ENCODE measurements at regions not wholly inside any gene's neighbourhood (a gene's known extent, or its start where the extent isn't known, plus 50 kb on each side); places are given as distances from the start of the nearest gene placed in this dataset.

DNA sequence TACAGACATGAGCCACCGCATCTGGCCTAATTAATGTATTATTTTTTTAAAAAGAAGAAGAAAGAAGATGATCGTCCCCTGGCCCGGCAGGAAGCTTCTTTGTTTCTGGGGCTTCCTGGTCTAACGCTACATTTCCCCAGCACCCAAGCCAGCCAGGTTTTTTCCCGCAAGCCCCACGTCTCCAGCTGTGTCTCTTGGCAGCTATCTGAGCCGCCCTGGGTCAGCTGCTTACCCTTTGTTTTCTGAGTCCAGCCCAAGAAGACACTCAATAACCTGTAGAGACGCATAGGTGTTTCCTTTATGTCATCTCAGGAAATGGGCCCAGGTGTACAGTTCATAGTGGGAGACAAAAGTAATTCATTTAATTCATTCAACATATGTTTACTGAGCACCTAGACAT is 110.2 kb downstream of the MTPAP start:
- Histone ChIP-seq H3K9ac (replicated peaks; ENCODE audit: extremely low read depth, insufficient read depth, low read length) (no peak overlapping the region), H2AFZ (ENCODE audit: low read depth, low read length) (no peak overlapping the region), H4K20me1 (replicated peaks; ENCODE audit: control insufficient read depth, extremely low read depth, insufficient read depth, low read length) (no peaks in the 10 kb centered on the region), H3K79me2 (ENCODE audit: control insufficient read depth, insufficient read depth, low read length) (no peaks in the 10 kb centered on the region), H3K9me1 (replicated peaks; ENCODE audit: control insufficient read depth, extremely low read depth, insufficient read depth, low read length) (no peaks in the 10 kb centered on the region), H3K4me2 (ENCODE audit: insufficient read depth, low read length) (no peak overlapping the region), H3K4me1 (ENCODE audit: control insufficient read depth, extremely low read depth, insufficient read depth, low read length) (peaks cover 2% of the 10 kb centered on the region), H3K36me3 (ENCODE audit: control insufficient read depth in 2 of 2, extremely low read depth in 1 of 2, insufficient read depth in 2 of 2, low read length in 2 of 2) (no peaks in the 10 kb centered on the region), H3K27ac (ENCODE audit: insufficient read depth, low read depth, low read length) (no peak overlapping the region), H3K27me3 (ENCODE audit: control insufficient read depth in 2 of 2, insufficient read depth in 2 of 2, low read length in 2 of 2) (no peaks in the 10 kb centered on the region), H3K9me3 (replicated peaks; ENCODE audit: control insufficient read depth, insufficient read depth, low read length) (no peaks in the 10 kb centered on the region), H3K4me3 (replicated peaks in 1 of 3; ENCODE audit: insufficient read depth in 1 of 3, low read depth in 1 of 3, low read length in 3 of 3) (no peak overlapping the region)
- intact Hi-C loops (cut with micrococcal nuclease) (loop anchor here (5.0 kb wide), 1 partner anchor 197 kb away; no protein-coding TSS in a partner anchor), dilution Hi-C loops (cut with MboI; ENCODE audit: extremely low pct_ligation_motif_present, low sequenced_read_pairs) (no loop called here)
- ChIA-PET POLR2A (no interaction called here), CTCF (interaction anchor here (1.1 to 1.3 kb wide), 3 partner anchors 50 to 240 kb away, joined by 4 to 5 read pairs (median 4); no protein-coding TSS in a partner anchor)
- DNase-seq (ENCODE audit: low read depth, low spot score) (peak; percentile 23), FAIRE-seq (no peak)
- BruUV-seq (replicated peaks), result no TSS peak
- TF ChIP-seq POLR2A (IDR thresholded peaks at IDR 0.05; ENCODE audit: low read depth, low read length), result no peak
- TF ChIP-seq JUN (IDR thresholded peaks at IDR 0.05; ENCODE audit: borderline replicate concordance, insufficient read depth, insufficient read length, low read depth), result no peak
- TF ChIP-seq FOS (IDR thresholded peaks at IDR 0.05; ENCODE audit: borderline replicate concordance, insufficient read depth, low read length), result no peak
- TF ChIP-seq MYC (IDR thresholded peaks at IDR 0.05; ENCODE audit: low read depth, low read length), result no peak
- TF ChIP-seq EZH2 (IDR thresholded peaks at IDR 0.05; ENCODE audit: borderline replicate concordance, low read depth, low read length, severe bottlenecking), result no peak
- no peak for TF ChIP-seq POLR2AphosphoS5 (IDR thresholded peaks at IDR 0.05; ENCODE audit: insufficient read depth, low read depth, low read length)
- TF ChIP-seq, protein P1, sequence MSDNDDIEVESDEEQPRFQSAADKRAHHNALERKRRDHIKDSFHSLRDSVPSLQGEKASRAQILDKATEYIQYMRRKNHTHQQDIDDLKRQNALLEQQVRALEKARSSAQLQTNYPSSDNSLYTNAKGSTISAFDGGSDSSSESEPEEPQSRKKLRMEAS (IDR thresholded peaks at IDR 0.05; ENCODE audit: insufficient read depth, insufficient read length), result no peak
- TF ChIP-seq GATA2 (IDR thresholded peaks at IDR 0.05; ENCODE audit: insufficient read depth, insufficient read length, low read depth, low read length), result no peak
- TF ChIP-seq, protein P2, sequence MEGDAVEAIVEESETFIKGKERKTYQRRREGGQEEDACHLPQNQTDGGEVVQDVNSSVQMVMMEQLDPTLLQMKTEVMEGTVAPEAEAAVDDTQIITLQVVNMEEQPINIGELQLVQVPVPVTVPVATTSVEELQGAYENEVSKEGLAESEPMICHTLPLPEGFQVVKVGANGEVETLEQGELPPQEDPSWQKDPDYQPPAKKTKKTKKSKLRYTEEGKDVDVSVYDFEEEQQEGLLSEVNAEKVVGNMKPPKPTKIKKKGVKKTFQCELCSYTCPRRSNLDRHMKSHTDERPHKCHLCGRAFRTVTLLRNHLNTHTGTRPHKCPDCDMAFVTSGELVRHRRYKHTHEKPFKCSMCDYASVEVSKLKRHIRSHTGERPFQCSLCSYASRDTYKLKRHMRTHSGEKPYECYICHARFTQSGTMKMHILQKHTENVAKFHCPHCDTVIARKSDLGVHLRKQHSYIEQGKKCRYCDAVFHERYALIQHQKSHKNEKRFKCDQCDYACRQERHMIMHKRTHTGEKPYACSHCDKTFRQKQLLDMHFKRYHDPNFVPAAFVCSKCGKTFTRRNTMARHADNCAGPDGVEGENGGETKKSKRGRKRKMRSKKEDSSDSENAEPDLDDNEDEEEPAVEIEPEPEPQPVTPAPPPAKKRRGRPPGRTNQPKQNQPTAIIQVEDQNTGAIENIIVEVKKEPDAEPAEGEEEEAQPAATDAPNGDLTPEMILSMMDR (IDR thresholded peaks at IDR 0.05; ENCODE audit: extremely low read depth in 1 of 2, insufficient read depth in 1 of 2, low read depth in 1 of 2, low read length in 2 of 2), result no peak

All from endothelial cell of umbilical vein (primary cell).